Effector memory CD4-positive, alpha-beta T cell (primary cell): ENCODE measurements at regions not wholly inside any gene's neighbourhood (a gene's known extent, or its start where the extent isn't known, plus 50 kb on each side); places are given as distances from the start of the nearest gene placed in this dataset.
"Not testable (repeated sequence)": the region's sequence is repeated elsewhere in the genome, so short reads cannot be mapped to it uniquely, and the experiment has no call there.

Experiments
- DNase-seq, 3 donors: peaks; one replicate each; pipeline ENCODE4 v3.0.0-alpha.2; 2020
- H3K27ac ChIP-seq: 2 replicates; pipeline ENCODE4 v1.7.0; 2013; ENCODE audit warnings: mild to moderate bottlenecking, low read length, moderate library complexity; ENCODE audit not compliant: insufficient read depth, poor library complexity, severe bottlenecking
- H3K27me3 ChIP-seq: replicated peaks from 2 replicates; pipeline ENCODE4 v1.7.0; 2013; ENCODE audit warnings: mild to moderate bottlenecking, low read length; ENCODE audit not compliant: insufficient read depth, control insufficient read depth, poor library complexity, severe bottlenecking
- H3K36me3 ChIP-seq: 2 replicates; pipeline ENCODE4 v1.7.0; 2013; ENCODE audit warnings: mild to moderate bottlenecking, low read length, moderate library complexity; ENCODE audit not compliant: control insufficient read depth, insufficient read depth
- H3K4me1 ChIP-seq: 2 replicates; pipeline ENCODE4 v1.7.0; 2013; ENCODE audit warnings: low read length, mild to moderate bottlenecking; ENCODE audit not compliant: control insufficient read depth, insufficient read depth, poor library complexity, severe bottlenecking
- H3K4me3 ChIP-seq: 2 replicates; pipeline ENCODE4 v1.7.0; 2013; ENCODE audit warnings: low read length, low read depth, mild to moderate bottlenecking; ENCODE audit not compliant: insufficient read depth, poor library complexity, severe bottlenecking
- H3K9me3 ChIP-seq: 2 replicates; pipeline ENCODE4 v1.7.0; 2013; ENCODE audit warnings: mild to moderate bottlenecking, low read length, moderate library complexity; ENCODE audit not compliant: control insufficient read depth

DNA sequence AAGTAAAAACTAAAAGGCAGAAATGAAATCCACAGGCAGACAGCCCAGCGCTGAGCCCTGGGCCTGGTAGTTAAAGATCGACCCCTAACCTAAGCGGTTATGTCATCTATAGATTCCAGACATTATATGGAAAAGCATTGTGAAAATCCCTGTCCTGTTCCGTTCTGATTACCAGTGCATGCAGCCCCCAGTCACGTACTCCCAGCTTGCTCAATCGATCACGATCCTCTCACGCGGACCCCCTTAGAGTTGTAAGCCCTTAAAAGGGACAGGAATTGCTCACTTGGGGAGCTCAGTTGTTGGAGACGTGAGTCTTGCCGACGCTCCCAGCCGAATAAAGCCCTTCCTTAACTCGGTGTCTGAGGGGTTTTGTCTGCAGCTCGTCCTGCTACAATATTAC is 166.8 kb upstream of the TMCC3 start:
- not testable (repeated sequence) for H3K4me1 ChIP-seq, H3K36me3 ChIP-seq, H3K9me3 ChIP-seq, H3K27me3 ChIP-seq, H3K27ac ChIP-seq, DNase-seq, H3K4me3 ChIP-seq

DNA sequence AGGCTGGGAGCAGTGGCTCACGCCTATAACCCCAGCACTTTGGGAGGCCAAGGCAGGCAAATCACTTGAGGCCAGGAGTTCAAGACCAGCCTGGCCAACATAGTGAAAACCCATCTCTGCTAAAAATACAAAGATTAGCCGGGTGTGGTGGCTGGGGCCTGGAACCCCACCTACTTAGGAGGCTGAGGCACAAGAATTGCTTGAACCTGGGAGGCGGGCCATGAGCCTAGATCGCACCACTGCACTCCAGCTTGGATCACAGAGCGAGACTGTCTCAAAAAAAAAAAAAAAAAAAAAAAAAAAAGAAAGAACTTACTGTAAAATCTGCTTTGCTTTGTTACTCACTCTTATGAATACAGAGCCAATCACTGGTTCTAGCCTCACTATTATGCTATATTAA is 166.4 kb upstream of the TMCC3 start:
- H3K4me3 ChIP-seq, H3K27ac ChIP-seq, H3K27me3 ChIP-seq, H3K36me3 ChIP-seq, H3K9me3 ChIP-seq, H3K4me1 ChIP-seq, DNase-seq: not testable (repeated sequence)

DNA sequence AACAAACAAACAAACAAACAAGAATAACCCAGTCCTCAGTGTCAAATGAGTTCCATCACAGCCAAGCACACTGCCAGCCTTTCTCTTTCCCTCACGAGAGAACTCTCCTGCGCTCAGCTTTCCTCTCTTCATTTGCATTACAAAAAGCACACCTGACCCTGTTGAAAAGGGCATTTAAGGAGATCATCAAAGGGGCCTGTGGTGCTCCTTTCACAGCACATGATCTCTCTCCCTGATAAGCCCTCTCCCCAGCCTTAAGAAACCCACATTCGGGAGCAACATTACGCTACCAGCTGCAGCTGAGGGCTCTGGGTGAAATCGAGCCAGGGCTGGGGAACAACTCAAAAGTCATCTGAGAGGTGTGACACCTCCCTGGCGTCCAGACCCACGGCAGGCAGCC is 165.6 kb upstream of the TMCC3 start:
- no peak overlapping the region for H3K4me3 ChIP-seq
- H3K27ac ChIP-seq = no peak overlapping the region
- no peaks in the 10 kb centered on the region for H3K27me3 ChIP-seq
- DNase-seq = no peak
- no peaks in the 10 kb centered on the region for H3K9me3 ChIP-seq
- no peaks in the 10 kb centered on the region for H3K4me1 ChIP-seq
- no peaks in the 10 kb centered on the region for H3K36me3 ChIP-seq

DNA sequence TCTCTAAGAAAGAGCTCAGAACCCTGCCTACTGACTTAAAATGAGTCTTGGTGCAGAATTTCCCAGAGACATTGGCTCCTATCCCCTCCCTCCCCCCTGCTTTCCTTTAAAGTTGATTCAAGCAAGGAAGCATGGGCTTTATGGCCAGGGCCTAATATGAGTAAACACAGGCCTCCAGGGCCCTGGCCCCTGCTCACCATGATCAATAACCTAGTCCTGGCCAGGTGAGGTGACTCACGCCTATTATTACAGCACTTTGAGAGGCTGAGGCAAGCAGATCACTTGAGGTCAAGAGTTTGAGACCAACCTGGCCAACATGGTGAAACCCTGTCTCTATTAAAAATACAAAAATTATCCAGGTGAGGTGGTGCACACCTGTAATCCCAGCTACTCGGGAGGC is 165.1 kb upstream of the TMCC3 start:
- Histone ChIP-seq H3K36me3 (no peaks in the 10 kb centered on the region), H3K9me3 (no peaks in the 10 kb centered on the region), H3K4me3 (no peak overlapping the region), H3K27ac (no peak overlapping the region), H3K4me1 (no peaks in the 10 kb centered on the region), H3K27me3 (no peaks in the 10 kb centered on the region)
- DNase-seq = no peak

DNA sequence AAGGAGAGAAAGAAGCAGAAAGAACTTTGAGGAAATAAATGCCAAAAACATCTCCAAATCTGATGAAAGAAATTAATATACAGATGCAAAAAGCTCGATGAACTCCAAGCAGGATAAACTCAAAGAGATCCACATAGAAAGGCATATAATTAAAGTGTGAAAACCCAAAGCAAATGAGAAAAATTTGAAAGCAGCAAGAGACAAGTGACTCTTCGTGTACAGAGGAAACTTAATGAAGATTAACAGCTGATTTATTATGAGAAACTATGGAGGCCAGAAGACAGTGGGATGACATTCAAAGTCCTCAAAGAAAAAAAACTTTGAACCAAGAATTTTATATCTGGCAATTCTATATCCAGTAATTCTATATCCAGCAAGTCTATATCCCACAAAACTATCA is 163.0 kb upstream of the TMCC3 start:
- H3K36me3 ChIP-seq = no peaks in the 10 kb centered on the region
- H3K9me3 ChIP-seq = no peaks in the 10 kb centered on the region
- H3K4me3 ChIP-seq = no peak overlapping the region
- H3K27me3 ChIP-seq = no peaks in the 10 kb centered on the region
- no peak overlapping the region for H3K27ac ChIP-seq
- no peaks in the 10 kb centered on the region for H3K4me1 ChIP-seq
- DNase-seq = no peak

DNA sequence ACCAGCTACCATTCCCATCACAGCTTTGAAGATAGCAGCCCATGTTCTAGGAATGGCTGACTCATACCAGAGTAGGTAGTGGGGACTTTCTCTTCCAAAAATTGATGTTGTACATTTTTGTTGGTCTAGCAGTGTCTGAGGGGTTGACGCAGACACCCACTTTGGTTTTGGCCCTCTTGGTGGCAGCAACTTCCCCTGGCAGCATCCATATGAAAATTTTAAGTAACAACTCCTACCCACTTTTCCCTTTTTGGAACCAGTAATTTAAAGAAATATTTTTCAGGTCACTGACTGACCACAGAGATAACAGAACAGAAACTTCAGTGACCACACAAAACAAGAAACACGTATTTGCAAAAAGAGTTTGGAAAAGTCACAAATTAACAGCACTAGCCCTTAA is 162.0 kb upstream of the TMCC3 start:
- Histone ChIP-seq H3K4me1 (no peaks in the 10 kb centered on the region), H3K36me3 (no peaks in the 10 kb centered on the region), H3K9me3 (no peaks in the 10 kb centered on the region), H3K27ac (no peak overlapping the region), H3K27me3 (no peaks in the 10 kb centered on the region), H3K4me3 (no peak overlapping the region)
- no peak for DNase-seq

DNA sequence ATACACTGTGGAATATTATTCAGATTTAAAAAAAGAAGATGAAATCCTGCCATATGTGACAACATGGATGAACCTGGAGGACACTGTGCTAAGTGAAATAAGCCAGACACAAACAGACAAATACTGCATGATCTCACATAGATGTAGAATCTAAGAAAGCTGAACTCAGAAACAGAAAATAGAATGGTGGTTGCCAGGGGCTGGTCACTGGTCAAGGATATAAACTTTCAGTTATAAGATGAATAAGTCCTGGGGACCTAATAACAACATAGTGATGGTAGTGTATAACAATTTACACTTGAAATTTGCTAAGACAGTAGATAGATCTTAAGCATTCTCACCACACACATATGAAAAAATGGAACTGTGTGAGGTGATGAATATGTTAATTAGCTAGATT is 161.3 kb upstream of the TMCC3 start:
- Histone ChIP-seq H3K4me1 (no peaks in the 10 kb centered on the region), H3K36me3 (no peaks in the 10 kb centered on the region), H3K9me3 (no peaks in the 10 kb centered on the region), H3K4me3 (no peak overlapping the region), H3K27me3 (no peaks in the 10 kb centered on the region), H3K27ac (no peak overlapping the region)
- no peak for DNase-seq

DNA sequence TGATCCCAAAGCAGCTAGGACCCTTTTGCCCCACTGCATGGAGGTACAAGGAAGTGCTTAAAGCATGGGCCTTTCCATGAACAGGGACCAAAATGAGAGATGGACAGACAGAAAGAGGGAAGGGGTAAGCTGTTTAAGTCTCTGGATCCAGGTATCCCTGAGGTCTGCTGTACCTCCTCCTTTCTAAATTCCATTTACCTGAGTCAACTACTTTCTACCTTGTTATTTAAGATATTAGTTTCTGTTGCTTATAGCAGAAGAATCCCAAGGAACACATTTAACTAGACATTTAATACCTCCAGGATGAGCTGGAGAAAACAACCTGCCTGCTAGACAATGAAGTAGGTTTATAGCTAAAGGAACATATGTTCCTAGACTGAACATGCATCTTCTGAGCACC is 157.6 kb upstream of the TMCC3 start:
- no peaks in the 10 kb centered on the region for H3K36me3 ChIP-seq
- no peak for DNase-seq

DNA sequence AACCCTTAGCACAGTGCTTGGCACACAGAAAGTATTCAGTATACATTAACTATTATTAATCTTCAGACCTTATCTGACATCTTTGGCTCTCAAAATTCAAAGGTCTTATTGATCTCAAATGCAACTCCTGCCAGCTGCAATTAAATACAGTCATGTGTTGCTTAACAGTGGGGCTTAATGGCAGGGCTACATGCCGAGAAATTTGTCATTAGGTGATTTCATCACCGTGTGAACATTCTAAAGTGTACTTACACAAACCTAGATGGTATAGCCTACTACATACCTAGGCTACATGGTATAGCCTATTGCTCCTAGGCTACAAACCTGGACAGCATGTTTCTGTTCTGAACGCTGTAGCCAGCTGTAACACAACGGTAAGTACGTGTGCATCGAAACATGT is 156.3 kb upstream of the TMCC3 start:
- Histone ChIP-seq H3K4me3 (no peak overlapping the region), H3K36me3 (no peaks in the 10 kb centered on the region), H3K27ac (no peak overlapping the region), H3K4me1 (no peaks in the 10 kb centered on the region), H3K9me3 (no peaks in the 10 kb centered on the region), H3K27me3 (no peaks in the 10 kb centered on the region)
- DNase-seq = no peak

More for the DNA sequence above, 157.6 kb upstream of the TMCC3 start:
- Histone ChIP-seq H3K27ac (no peak overlapping the region), H3K9me3 (no peaks in the 10 kb centered on the region), H3K4me1 (no peaks in the 10 kb centered on the region), H3K4me3 (no peak overlapping the region), H3K27me3 (no peaks in the 10 kb centered on the region)

DNA sequence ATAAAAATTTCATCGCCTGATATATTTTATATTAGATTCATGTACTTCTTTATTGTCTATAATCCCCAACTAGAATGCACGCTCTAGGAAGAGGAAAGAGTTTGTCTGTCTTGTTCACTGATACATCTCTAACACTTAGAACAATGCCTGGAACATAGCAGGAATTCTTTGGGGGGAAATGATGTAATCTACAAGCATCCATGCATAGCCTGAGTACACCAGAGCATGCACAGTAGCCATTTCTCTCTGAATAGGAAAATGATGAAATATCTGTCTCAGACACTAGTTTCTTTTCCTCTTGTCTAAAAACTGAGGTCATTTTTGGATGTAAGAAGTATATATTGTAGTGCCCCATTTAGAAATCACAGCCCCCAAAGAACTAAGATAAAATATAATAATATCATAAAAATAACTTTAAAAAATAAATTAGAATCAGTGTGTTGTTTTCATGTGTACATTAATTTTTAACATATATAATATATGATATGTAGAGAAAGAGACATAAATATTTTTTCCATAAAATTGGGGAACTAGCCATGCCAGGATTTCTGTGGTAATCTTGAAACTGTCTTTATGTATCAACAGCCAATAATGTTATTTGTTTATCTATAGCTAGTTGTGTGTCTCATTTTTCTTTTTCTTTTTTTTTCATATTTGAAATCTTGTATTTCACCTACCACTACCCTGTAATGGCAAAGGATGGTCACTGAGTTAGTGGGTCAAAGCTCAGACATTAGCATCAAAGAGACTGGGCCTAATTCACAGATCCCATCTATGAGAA is 155.6 kb upstream of the TMCC3 start:
- Histone ChIP-seq H3K27me3 (no peaks in the 10 kb centered on the region), H3K27ac (no peak overlapping the region), H3K9me3 (no peaks in the 10 kb centered on the region), H3K4me1 (no peaks in the 10 kb centered on the region), H3K36me3 (no peaks in the 10 kb centered on the region), H3K4me3 (no peak overlapping the region)
- no peak for DNase-seq
